ENCODE measurements at regions not wholly inside any gene's neighbourhood (a gene's known extent, or its start where the extent isn't known, plus 50 kb on each side); places are given as distances from the start of the nearest gene placed in this dataset.
"Not testable (repeated sequence)": the region's sequence is repeated elsewhere in the genome, so short reads cannot be mapped to it uniquely, and the experiment has no call there.

GRCh38 chr4:77308843-77309242 lies 151.8 kb downstream of the CCNG2 start:
- DNase-seq, result peak in 1 of 5 donors; percentile 15

GRCh38 chr4:77309496-77309895 lies 152.5 kb downstream of the CCNG2 start:
- no peak for DNase-seq

- no peak for DNase-seq
Measured at GRCh38 chr4:77310931-77311330, 153.9 kb downstream of the CCNG2 start.

GRCh38 chr4:77314697-77315096 lies 157.7 kb downstream of the CCNG2 start:
- DNase-seq, result no peak

- DNase-seq, result no peak
Measured at GRCh38 chr4:77327151-77327550, 170.1 kb downstream of the CCNG2 start.

GRCh38 chr4:77332696-77333270 lies 175.8 kb downstream of the CCNG2 start:
- DNase-seq, result no peak

- no peak for DNase-seq
Measured at GRCh38 chr4:77336411-77337142, 179.6 kb downstream of the CCNG2 start.

- no peak for DNase-seq
Measured at GRCh38 chr4:77342170-77342810, 185.3 kb downstream of the CCNG2 start.

GRCh38 chr4:77344001-77344400 lies 187.0 kb downstream of the CCNG2 start:
- no peak for DNase-seq

- DNase-seq, result no peak
Measured at GRCh38 chr4:77344784-77345183, 187.8 kb downstream of the CCNG2 start.

- DNase-seq, result no peak
Measured at GRCh38 chr4:77347351-77347966, 190.5 kb downstream of the CCNG2 start.

- no peak for DNase-seq
Measured at GRCh38 chr4:77348815-77349214, 191.8 kb downstream of the CCNG2 start.

GRCh38 chr4:77349364-77349763 lies 192.4 kb downstream of the CCNG2 start:
- DNase-seq, result no peak

GRCh38 chr4:77349796-77350195 lies 192.8 kb downstream of the CCNG2 start:
- DNase-seq, result no peak

GRCh38 chr4:77352192-77352591 lies 195.2 kb downstream of the CCNG2 start:
- DNase-seq, result no peak

- not testable (repeated sequence) for DNase-seq
Measured at GRCh38 chr4:77353724-77354315, 196.8 kb downstream of the CCNG2 start.

- no peak for DNase-seq
Measured at GRCh38 chr4:77354550-77354949, 197.5 kb downstream of the CCNG2 start.

GRCh38 chr4:77355731-77356130 lies 198.7 kb downstream of the CCNG2 start:
- no peak for DNase-seq

GRCh38 chr4:77358315-77358928 lies 201.4 kb downstream of the CCNG2 start:
- no peak for DNase-seq

- DNase-seq, result no peak
Measured at GRCh38 chr4:77360451-77360850, 203.4 kb downstream of the CCNG2 start.

- DNase-seq, result not testable (repeated sequence)
Measured at GRCh38 chr4:77366876-77367275, 209.9 kb downstream of the CCNG2 start.

- DNase-seq, result no peak
Measured at GRCh38 chr4:77367638-77368037, 210.6 kb downstream of the CCNG2 start.

- DNase-seq, result no peak
Measured at GRCh38 chr4:77372375-77372774, 215.4 kb downstream of the CCNG2 start.
